Osteocyte (in vitro differentiated cells): ENCODE measurements at regions not wholly inside any gene's neighbourhood (a gene's known extent, or its start where the extent isn't known, plus 50 kb on each side); places are given as distances from the start of the nearest gene placed in this dataset.

Experiments used
- DNase-seq: peaks from one replicate; pipeline ENCODE4 v3.0.0; 2021; ENCODE audit warnings: mixed read lengths; ENCODE audit not compliant: unreplicated experiment; ENCODE audit errors: extremely low spot score
- H3K27ac Mint-ChIP-seq: one replicate; pipeline ENCODE4 v1.8.0; 2021; ENCODE audit warnings: mild to moderate bottlenecking, mixed read lengths; ENCODE audit not compliant: unreplicated experiment
- H3K27me3 Mint-ChIP-seq: one replicate; pipeline ENCODE4 v1.8.0; 2021; ENCODE audit warnings: mixed read lengths; ENCODE audit not compliant: unreplicated experiment
- H3K36me3 Mint-ChIP-seq: one replicate; pipeline ENCODE4 v1.8.0; 2021; ENCODE audit warnings: mixed read lengths; ENCODE audit not compliant: unreplicated experiment
- H3K4me1 Mint-ChIP-seq: one replicate; pipeline ENCODE4 v1.8.0; 2021; ENCODE audit warnings: mixed read lengths; ENCODE audit not compliant: unreplicated experiment
- H3K4me3 Mint-ChIP-seq: one replicate; pipeline ENCODE4 v1.8.0; 2021; ENCODE audit warnings: mild to moderate bottlenecking, moderate library complexity, mixed read lengths; ENCODE audit not compliant: unreplicated experiment
- H3K9me3 Mint-ChIP-seq: one replicate; pipeline ENCODE4 v1.8.0; 2021; ENCODE audit warnings: mixed read lengths; ENCODE audit not compliant: unreplicated experiment
- CTCF ChIP-seq: fragments of 200-600 bp; sonication (generic); IDR thresholded peaks from 2 replicates; pipeline ENCODE4 v1.5.0; 2021; ENCODE audit warnings: antibody characterized with exemption, mild to moderate bottlenecking, moderate library complexity

- Mint-ChIP-seq H3K36me3 (no peaks in the 10 kb centered on the region), H3K27me3 (no peaks in the 10 kb centered on the region), H3K4me1 (no peaks in the 10 kb centered on the region), H3K27ac (no peak overlapping the region), H3K9me3 (no peaks in the 10 kb centered on the region), H3K4me3 (no peak overlapping the region)
- DNase-seq: no peak
- no peak for TF ChIP-seq CTCF
These were observed 913.9 kb downstream of the BRINP3 start for GRCh38 chr1:189563784-189564183.

GRCh38 chr1:189567890-189568289 lies 909.8 kb downstream of the BRINP3 start:
- TF ChIP-seq CTCF: no peak

GRCh38 chr1:189596197-189596596 lies 881.5 kb downstream of the BRINP3 start:
- no peaks in the 10 kb centered on the region for H3K36me3 Mint-ChIP-seq
- peaks cover 3% of the 10 kb centered on the region for H3K4me1 Mint-ChIP-seq
- peaks cover 3% of the 10 kb centered on the region for H3K9me3 Mint-ChIP-seq
- DNase-seq: no peak
- no peak overlapping the region for H3K4me3 Mint-ChIP-seq
- TF ChIP-seq CTCF: no peak
- no peaks in the 10 kb centered on the region for H3K27me3 Mint-ChIP-seq
- no peak overlapping the region for H3K27ac Mint-ChIP-seq

More at GRCh38 chr1:189567890-189568289, 909.8 kb downstream of the BRINP3 start:
- no peak for DNase-seq
- H3K27me3 Mint-ChIP-seq: peaks cover 2% of the 10 kb centered on the region
- no peaks in the 10 kb centered on the region for H3K9me3 Mint-ChIP-seq
- H3K4me1 Mint-ChIP-seq: no peaks in the 10 kb centered on the region
- H3K27ac Mint-ChIP-seq: no peak overlapping the region
- no peak overlapping the region for H3K4me3 Mint-ChIP-seq
- no peaks in the 10 kb centered on the region for H3K36me3 Mint-ChIP-seq

- H3K27me3 Mint-ChIP-seq: no peaks in the 10 kb centered on the region
These were observed 880.6 kb downstream of the BRINP3 start for GRCh38 chr1:189597083-189597482.

GRCh38 chr1:189605226-189605625 lies 872.4 kb downstream of the BRINP3 start:
- Mint-ChIP-seq H3K4me1 (peaks cover 10% of the 10 kb centered on the region), H3K27ac (no peak overlapping the region)

More at GRCh38 chr1:189597083-189597482, 880.6 kb downstream of the BRINP3 start:
- Mint-ChIP-seq H3K27ac (no peak overlapping the region), H3K4me3 (no peak overlapping the region), H3K4me1 (peaks cover 3% of the 10 kb centered on the region), H3K36me3 (no peaks in the 10 kb centered on the region), H3K9me3 (peaks cover 3% of the 10 kb centered on the region)
- DNase-seq: no peak
- no peak for TF ChIP-seq CTCF

More at GRCh38 chr1:189605226-189605625, 872.4 kb downstream of the BRINP3 start:
- TF ChIP-seq CTCF: no peak
- DNase-seq: no peak
- Mint-ChIP-seq H3K36me3 (no peaks in the 10 kb centered on the region), H3K27me3 (no peaks in the 10 kb centered on the region), H3K9me3 (no peaks in the 10 kb centered on the region), H3K4me3 (no peak overlapping the region)
